SK-N-SH (cell line): ENCODE measurements at regions not wholly inside any gene's neighbourhood (a gene's known extent, or its start where the extent isn't known, plus 50 kb on each side); places are given as distances from the start of the nearest gene placed in this dataset.

Source experiments
- CTCF ChIA-PET: fragments of 300-600, 350-600 bp; formaldehyde crosslinking; extraction: SDS; loops from one replicate; lab custom pipeline; 2021; lab: Yijun Ruan, JAX
- POLR2A ChIA-PET: fragments of 350-600 bp; sonication (Branson Sonifier 250); formaldehyde crosslinking; extraction: SDS; loops from one replicate; lab custom pipeline; 2020; ENCODE audit warnings: antibody characterized with exemption, inconsistent platforms; lab: Yijun Ruan, JAX
- DNase-seq: peaks from one replicate; pipeline ENCODE4 v3.0.0; 2012
- H2AFZ ChIP-seq: fragments of 200-600 bp; sonication (generic); 2 replicates; pipeline ENCODE4 v1.8.1; 2016; ENCODE audit warnings: antibody characterized with exemption, mild to moderate bottlenecking, low read depth
- H3F3A ChIP-seq: fragments of 200-600 bp; sonication (generic); replicated peaks from 2 replicates; pipeline ENCODE3; 2016; ENCODE audit warnings: antibody characterized with exemption, mild to moderate bottlenecking; ENCODE audit not compliant: insufficient read depth
- H3K27ac ChIP-seq, 2 experiments: fragments of 200-500 bp in 1 of 2; fragments of 200-600 bp in 1 of 2; sonication (Bioruptor generic) in 1 of 2; sonication (generic), shearing (Covaris generic) in 1 of 2; 2 replicates each; pipeline versions ENCODE4 v1.5.1 to v1.6.1; 2014 to 2016; ENCODE audit warnings: low read depth in 2 of 2, inconsistent platforms in 1 of 2, low read length in 1 of 2, mild to moderate bottlenecking in 1 of 2, mixed read lengths in 1 of 2
- H3K27me3 ChIP-seq: fragments of 200-600 bp; sonication (generic), shearing (Covaris generic); 2 replicates; pipeline ENCODE4 v1.6.1; 2016; ENCODE audit warnings: mixed run types; ENCODE audit not compliant: insufficient read depth
- H3K36me3 ChIP-seq, 2 experiments: fragments of 200-500 bp in 1 of 2; fragments of 200-600 bp in 1 of 2; sonication (Bioruptor generic) in 1 of 2; sonication (generic) in 1 of 2; replicated peaks in 1 of 2; 2 replicates each; pipeline versions ENCODE3 to v1.5.1; 2014 to 2016; ENCODE audit warnings: low read length in 1 of 2, mild to moderate bottlenecking in 1 of 2; ENCODE audit not compliant: insufficient read depth in 2 of 2, control insufficient read depth in 1 of 2
- H3K4me1 ChIP-seq, 2 experiments: fragments of 200-500 bp in 1 of 2; fragments of 200-600 bp in 1 of 2; sonication (Bioruptor generic) in 1 of 2; sonication (generic), shearing (Covaris generic) in 1 of 2; 2 replicates each; pipeline versions ENCODE4 v1.5.1 to v1.6.1; 2014 to 2016; ENCODE audit warnings: low read depth in 1 of 2, low read length in 1 of 2, mixed run types in 1 of 2; ENCODE audit not compliant: insufficient read depth in 2 of 2, control insufficient read depth in 1 of 2
- H3K4me2 ChIP-seq: fragments of 200-600 bp; sonication (generic), shearing (Covaris generic); 2 replicates; pipeline ENCODE4 v1.6.1; 2017; ENCODE audit warnings: mixed run types
- H3K4me3 ChIP-seq, 2 experiments: fragments of 200-500 bp in 1 of 2; fragments of 200-600 bp in 1 of 2; sonication (Bioruptor generic) in 1 of 2; sonication (generic), shearing (Covaris generic) in 1 of 2; 2 replicates each; pipeline versions ENCODE4 v1.5.1 to v1.8.1; 2014 to 2016; ENCODE audit warnings: low read depth in 2 of 2, inconsistent platforms in 1 of 2, low read length in 1 of 2, mild to moderate bottlenecking in 1 of 2, mixed read lengths in 1 of 2, moderate library complexity in 1 of 2
- H3K79me2 ChIP-seq: fragments of 200-600 bp; sonication (generic); 2 replicates; pipeline ENCODE4 v1.8.1; 2017; ENCODE audit warnings: mild to moderate bottlenecking; ENCODE audit not compliant: insufficient read depth
- H3K9ac ChIP-seq: fragments of 200-600 bp; sonication (generic); 2 replicates; pipeline ENCODE4 v1.6.1; 2017; ENCODE audit warnings: mixed run types
- H3K9me2 ChIP-seq: fragments of 200-600 bp; sonication (generic); 2 replicates; pipeline ENCODE4 v1.6.1; 2017; ENCODE audit warnings: mixed run types
- H3K9me3 ChIP-seq: fragments of 200-600 bp; sonication (generic); 2 replicates; pipeline ENCODE4 v1.6.1; 2017; ENCODE audit warnings: mixed run types, mild to moderate bottlenecking, moderate library complexity
- H4K20me1 ChIP-seq: fragments of 200-600 bp; sonication (generic); 2 replicates; pipeline ENCODE4 v1.6.1; 2017; ENCODE audit warnings: mild to moderate bottlenecking, mixed run types; ENCODE audit not compliant: insufficient read depth
- FOXJ3 ChIP-seq: sonication (generic); formaldehyde crosslinking; IDR thresholded peaks from 2 replicates; pipeline ENCODE4 v1.5.1; 2020; ENCODE audit warnings: mild to moderate bottlenecking, missing genetic modification reagents
- GABPA ChIP-seq: IDR thresholded peaks from 2 replicates; pipeline ENCODE4 v1.4.0; 2012; ENCODE audit warnings: low read depth, mild to moderate bottlenecking
- MXI1 ChIP-seq: IDR thresholded peaks from 2 replicates; pipeline ENCODE4 v1.6.1; 2012; ENCODE audit warnings: mild to moderate bottlenecking, low read depth, low read length, improper control_type of control experiment
- NFIC ChIP-seq: IDR thresholded peaks from 2 replicates; pipeline ENCODE4 v1.4.0; 2012; ENCODE audit warnings: borderline replicate concordance
- NRF1 ChIP-seq: IDR thresholded peaks from 2 replicates; pipeline ENCODE4 v1.6.1; 2012; ENCODE audit warnings: low read depth, mild to moderate bottlenecking, low read length
- POLR2AphosphoS5 ChIP-seq: IDR thresholded peaks from 2 replicates; pipeline ENCODE4 v1.6.1; 2012; ENCODE audit warnings: low read depth, low read length
- RCOR1 ChIP-seq: fragments of 150-350 bp; IDR thresholded peaks from 2 replicates; pipeline ENCODE4 v1.6.1; 2017; ENCODE audit warnings: antibody characterized with exemption, low read length
- RFX5 ChIP-seq: IDR thresholded peaks from 2 replicates; pipeline ENCODE4 v1.6.1; 2012; ENCODE audit warnings: mild to moderate bottlenecking, improper control_type of control experiment, low read length
- SMC3 ChIP-seq: IDR thresholded peaks from 2 replicates; pipeline ENCODE4 v1.6.1; 2012; ENCODE audit warnings: low read depth, low read length, improper control_type of control experiment
- YY1 ChIP-seq: IDR thresholded peaks from 2 replicates; pipeline ENCODE4 v1.4.0; 2012; ENCODE audit warnings: low read depth, mild to moderate bottlenecking
- WGBS: methylation state at CpG from one replicate; pipeline ENCODE4 v1.1.6; 2017; ENCODE audit warnings: low lambda C conversion rate; 5-methylcytosine and 5-hydroxymethylcytosine counted together
- TF ChIP-seq, protein P1 (sequence below): IDR thresholded peaks from 2 replicates; pipeline ENCODE4 v1.4.0; 2012; ENCODE audit warnings: low read depth, borderline replicate concordance
- TF ChIP-seq, protein P2 (sequence below): IDR thresholded peaks from 2 replicates; pipeline ENCODE4; 2012
- TF ChIP-seq, protein P3 (sequence below): fragments of 200-600 bp; sonication (generic); IDR thresholded peaks from 2 replicates; pipeline ENCODE4 v1.6.1; 2017; ENCODE audit warnings: antibody characterized with exemption, mild to moderate bottlenecking, moderate library complexity

DNA sequence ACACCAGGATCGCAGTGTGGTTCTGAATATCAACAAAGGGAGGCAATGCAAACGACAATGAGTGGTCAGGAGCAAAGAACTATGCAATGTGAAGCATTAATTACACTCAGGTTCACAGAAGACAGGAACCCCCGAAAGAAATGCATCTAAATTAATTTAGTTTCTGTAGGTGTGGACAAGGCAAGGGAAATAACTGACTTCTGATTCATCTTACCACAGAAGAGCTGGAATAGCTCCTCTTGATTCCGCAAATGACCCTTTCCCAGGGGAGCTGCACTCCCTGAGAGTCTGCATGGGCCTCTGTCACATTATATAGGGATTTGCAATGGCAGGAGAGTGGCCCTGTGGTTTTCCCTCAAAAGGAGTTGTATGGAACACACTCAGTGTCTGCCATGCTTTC is 263.9 kb upstream of the APCDD1 start:
- no peak for TF ChIP-seq MXI1
- TF ChIP-seq YY1: no peak
- no peak for TF ChIP-seq FOXJ3 (CRISPR knock-in tag)
- TF ChIP-seq NFIC: no peak
- TF ChIP-seq, protein P1, sequence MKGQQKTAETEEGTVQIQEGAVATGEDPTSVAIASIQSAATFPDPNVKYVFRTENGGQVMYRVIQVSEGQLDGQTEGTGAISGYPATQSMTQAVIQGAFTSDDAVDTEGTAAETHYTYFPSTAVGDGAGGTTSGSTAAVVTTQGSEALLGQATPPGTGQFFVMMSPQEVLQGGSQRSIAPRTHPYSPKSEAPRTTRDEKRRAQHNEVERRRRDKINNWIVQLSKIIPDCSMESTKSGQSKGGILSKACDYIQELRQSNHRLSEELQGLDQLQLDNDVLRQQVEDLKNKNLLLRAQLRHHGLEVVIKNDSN: no peak
- TF ChIP-seq GABPA: no peak
- no peaks in the 10 kb centered on the region for H4K20me1 ChIP-seq
- no peaks in the 10 kb centered on the region for H3F3A ChIP-seq
- H3K36me3 ChIP-seq: no peaks in the 10 kb centered on the region
- no peak overlapping the region for H3K4me3 ChIP-seq
- no peak overlapping the region for H3K27ac ChIP-seq
- H3K9ac ChIP-seq: no peak overlapping the region
- no peaks in the 10 kb centered on the region for H3K79me2 ChIP-seq
- no peaks in the 10 kb centered on the region for H3K9me2 ChIP-seq
- H3K9me3 ChIP-seq: no peaks in the 10 kb centered on the region; the same call in 1 of the 2 replicates
- H3K4me2 ChIP-seq: no peak overlapping the region
- DNase-seq: no peak
- ChIA-PET POLR2A (no interaction called here), CTCF (no interaction called here)
- 44% methylated on average over 4 of the region's 4 CpGs for WGBS
- H2AFZ ChIP-seq: no peak overlapping the region
- H3K4me1 ChIP-seq: no peaks in the 10 kb centered on the region
- no peaks in the 10 kb centered on the region for H3K27me3 ChIP-seq

DNA sequence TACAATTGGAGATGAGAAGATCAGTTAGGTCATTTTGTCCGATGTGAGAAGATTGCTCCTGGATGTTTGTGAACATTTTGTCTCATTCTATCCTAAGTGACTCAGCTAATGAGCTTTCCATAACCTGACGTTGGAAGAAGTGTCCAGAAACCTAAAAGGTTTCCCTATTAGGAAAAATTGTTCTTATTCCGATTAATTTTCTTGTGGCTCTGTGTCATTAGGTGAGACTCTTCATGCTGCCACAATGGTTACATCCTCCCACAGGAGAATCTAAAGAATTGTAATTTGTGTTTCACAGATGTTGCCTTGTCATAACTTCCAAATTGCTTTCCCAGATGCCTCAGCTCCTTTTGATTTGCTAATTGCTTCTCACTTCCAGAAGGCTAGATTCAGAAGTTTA is 261.0 kb upstream of the APCDD1 start:
- Histone ChIP-seq H3K4me2 (no peak overlapping the region), H3K27me3 (no peaks in the 10 kb centered on the region), H3K79me2 (no peaks in the 10 kb centered on the region), H3K9me2 (no peaks in the 10 kb centered on the region), H3K9me3 (no peaks in the 10 kb centered on the region), H3K9ac (no peak overlapping the region), H3K4me1 (no peaks in the 10 kb centered on the region), H2AFZ (no peak overlapping the region), H3K36me3 (no peaks in the 10 kb centered on the region), H4K20me1 (no peaks in the 10 kb centered on the region), H3F3A (no peaks in the 10 kb centered on the region), H3K4me3 (no peak overlapping the region), H3K27ac (no peak overlapping the region)
- 49% methylated on average over 3 of the region's 3 CpGs for WGBS
- ChIA-PET CTCF (interaction anchor here (1.2 kb wide), 1 partner anchor 222 kb away, joined by 3 read pairs; no protein-coding TSS in a partner anchor), POLR2A (no interaction called here)
- no peak for DNase-seq
- TF ChIP-seq NFIC (no peak), NRF1 (no peak), RFX5 (no peak), RCOR1 (no peak), POLR2AphosphoS5 (no peak), SMC3 (no peak)
- TF ChIP-seq, protein P2, sequence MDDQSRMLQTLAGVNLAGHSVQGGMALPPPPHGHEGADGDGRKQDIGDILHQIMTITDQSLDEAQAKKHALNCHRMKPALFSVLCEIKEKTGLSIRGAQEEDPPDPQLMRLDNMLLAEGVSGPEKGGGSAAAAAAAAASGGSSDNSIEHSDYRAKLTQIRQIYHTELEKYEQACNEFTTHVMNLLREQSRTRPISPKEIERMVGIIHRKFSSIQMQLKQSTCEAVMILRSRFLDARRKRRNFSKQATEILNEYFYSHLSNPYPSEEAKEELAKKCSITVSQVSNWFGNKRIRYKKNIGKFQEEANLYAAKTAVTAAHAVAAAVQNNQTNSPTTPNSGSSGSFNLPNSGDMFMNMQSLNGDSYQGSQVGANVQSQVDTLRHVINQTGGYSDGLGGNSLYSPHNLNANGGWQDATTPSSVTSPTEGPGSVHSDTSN: no peak

DNA sequence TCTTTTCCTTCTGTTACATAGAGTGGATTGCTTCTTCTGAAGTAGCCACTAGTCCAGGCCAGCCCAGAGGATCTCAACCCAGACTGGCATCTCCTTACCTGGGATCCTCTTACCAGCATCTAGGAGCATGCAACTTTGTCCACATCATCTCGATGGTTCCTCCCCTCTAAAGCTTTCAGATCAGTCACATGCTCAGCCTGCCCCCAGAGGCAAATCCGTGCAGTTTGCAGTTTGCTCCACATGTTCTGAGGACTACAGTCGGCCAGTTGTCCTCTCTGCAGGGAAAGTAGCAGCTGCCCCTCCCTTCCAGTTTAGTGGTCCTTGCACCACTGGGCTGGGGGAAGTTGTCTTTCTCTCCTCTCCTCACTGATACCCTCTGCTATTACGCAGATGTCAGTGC is 259.8 kb upstream of the APCDD1 start:
- no peaks in the 10 kb centered on the region for H3K27me3 ChIP-seq
- H3F3A ChIP-seq: no peaks in the 10 kb centered on the region
- no peaks in the 10 kb centered on the region for H3K79me2 ChIP-seq
- no peak overlapping the region for H3K9ac ChIP-seq
- no peak overlapping the region for H3K4me3 ChIP-seq
- no peak overlapping the region for H3K27ac ChIP-seq
- H3K9me2 ChIP-seq: no peaks in the 10 kb centered on the region
- no peak for DNase-seq
- no peak overlapping the region for H3K4me2 ChIP-seq
- CTCF ChIA-PET: no interaction called here
- no peak overlapping the region for H2AFZ ChIP-seq
- H3K36me3 ChIP-seq: no peaks in the 10 kb centered on the region
- H3K9me3 ChIP-seq: no peaks in the 10 kb centered on the region
- H3K4me1 ChIP-seq: no peaks in the 10 kb centered on the region
- POLR2A ChIA-PET: no interaction called here
- TF ChIP-seq, protein P2: no peak
- TF ChIP-seq YY1: no peak
- TF ChIP-seq, protein P3, sequence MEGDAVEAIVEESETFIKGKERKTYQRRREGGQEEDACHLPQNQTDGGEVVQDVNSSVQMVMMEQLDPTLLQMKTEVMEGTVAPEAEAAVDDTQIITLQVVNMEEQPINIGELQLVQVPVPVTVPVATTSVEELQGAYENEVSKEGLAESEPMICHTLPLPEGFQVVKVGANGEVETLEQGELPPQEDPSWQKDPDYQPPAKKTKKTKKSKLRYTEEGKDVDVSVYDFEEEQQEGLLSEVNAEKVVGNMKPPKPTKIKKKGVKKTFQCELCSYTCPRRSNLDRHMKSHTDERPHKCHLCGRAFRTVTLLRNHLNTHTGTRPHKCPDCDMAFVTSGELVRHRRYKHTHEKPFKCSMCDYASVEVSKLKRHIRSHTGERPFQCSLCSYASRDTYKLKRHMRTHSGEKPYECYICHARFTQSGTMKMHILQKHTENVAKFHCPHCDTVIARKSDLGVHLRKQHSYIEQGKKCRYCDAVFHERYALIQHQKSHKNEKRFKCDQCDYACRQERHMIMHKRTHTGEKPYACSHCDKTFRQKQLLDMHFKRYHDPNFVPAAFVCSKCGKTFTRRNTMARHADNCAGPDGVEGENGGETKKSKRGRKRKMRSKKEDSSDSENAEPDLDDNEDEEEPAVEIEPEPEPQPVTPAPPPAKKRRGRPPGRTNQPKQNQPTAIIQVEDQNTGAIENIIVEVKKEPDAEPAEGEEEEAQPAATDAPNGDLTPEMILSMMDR: 0 out of 2 replicates have a peak, but pooled peaks have one; percentile 7
- WGBS: 16% methylated on average over 4 of the region's 4 CpGs
- no peaks in the 10 kb centered on the region for H4K20me1 ChIP-seq
